GM12872 (cell line): ENCODE measurements at regions not wholly inside any gene's neighbourhood (a gene's known extent, or its start where the extent isn't known, plus 50 kb on each side); places are given as distances from the start of the nearest gene placed in this dataset.

Experiments used
- TF ChIP-seq, protein P1 (sequence below): IDR thresholded peaks from 3 replicates; pipeline ENCODE4 v1.5.1; 2011; ENCODE audit warnings: low read depth, mild to moderate bottlenecking, low read length, moderate library complexity; ENCODE audit not compliant: insufficient read depth

DNA sequence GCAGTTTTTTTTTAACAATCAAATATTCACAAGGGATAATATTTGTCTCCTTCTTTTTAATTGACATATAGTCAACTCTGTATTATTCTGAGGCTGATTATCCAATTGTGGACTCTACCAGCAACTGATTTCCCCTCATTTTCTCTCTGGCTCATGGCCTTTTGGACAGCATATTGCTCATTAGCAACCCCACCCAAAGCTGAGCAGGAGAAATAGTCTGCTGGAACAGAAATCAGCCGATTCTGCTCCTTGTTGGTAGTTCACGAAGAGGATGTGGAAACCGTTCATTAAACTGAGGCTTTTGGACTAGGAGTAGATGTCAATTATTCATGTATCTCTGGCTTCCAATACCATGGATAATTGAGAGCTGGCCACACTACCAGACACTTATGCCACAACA lies 428.4 kb upstream of the INTU start:
- TF ChIP-seq, protein P1, sequence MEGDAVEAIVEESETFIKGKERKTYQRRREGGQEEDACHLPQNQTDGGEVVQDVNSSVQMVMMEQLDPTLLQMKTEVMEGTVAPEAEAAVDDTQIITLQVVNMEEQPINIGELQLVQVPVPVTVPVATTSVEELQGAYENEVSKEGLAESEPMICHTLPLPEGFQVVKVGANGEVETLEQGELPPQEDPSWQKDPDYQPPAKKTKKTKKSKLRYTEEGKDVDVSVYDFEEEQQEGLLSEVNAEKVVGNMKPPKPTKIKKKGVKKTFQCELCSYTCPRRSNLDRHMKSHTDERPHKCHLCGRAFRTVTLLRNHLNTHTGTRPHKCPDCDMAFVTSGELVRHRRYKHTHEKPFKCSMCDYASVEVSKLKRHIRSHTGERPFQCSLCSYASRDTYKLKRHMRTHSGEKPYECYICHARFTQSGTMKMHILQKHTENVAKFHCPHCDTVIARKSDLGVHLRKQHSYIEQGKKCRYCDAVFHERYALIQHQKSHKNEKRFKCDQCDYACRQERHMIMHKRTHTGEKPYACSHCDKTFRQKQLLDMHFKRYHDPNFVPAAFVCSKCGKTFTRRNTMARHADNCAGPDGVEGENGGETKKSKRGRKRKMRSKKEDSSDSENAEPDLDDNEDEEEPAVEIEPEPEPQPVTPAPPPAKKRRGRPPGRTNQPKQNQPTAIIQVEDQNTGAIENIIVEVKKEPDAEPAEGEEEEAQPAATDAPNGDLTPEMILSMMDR: no peak

DNA sequence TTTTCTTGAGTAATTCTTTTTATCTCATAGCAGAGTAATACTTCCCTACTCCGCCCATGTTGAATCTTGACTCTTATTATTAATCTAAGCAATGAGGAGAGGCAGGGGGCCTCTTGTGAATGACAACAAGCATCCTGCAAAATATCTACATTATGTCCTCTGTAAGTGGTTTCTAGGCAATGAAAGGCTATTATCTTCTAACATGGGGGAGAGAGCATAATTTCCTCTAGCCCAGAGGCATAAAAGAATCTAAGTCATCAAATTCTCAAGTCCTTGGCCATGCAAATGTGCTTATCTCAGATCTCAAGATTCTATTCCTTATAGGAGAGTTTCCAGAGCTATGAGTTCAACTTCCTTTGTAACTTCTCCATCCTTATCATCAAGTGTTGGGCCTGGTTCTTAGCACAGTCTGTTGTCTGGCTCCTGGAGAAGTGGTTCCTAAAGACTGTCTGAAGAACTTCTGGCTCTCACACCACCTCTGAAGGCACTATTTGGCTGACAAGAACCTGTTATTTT lies 423.1 kb upstream of the INTU start:
- TF ChIP-seq, protein P1: no peak

DNA sequence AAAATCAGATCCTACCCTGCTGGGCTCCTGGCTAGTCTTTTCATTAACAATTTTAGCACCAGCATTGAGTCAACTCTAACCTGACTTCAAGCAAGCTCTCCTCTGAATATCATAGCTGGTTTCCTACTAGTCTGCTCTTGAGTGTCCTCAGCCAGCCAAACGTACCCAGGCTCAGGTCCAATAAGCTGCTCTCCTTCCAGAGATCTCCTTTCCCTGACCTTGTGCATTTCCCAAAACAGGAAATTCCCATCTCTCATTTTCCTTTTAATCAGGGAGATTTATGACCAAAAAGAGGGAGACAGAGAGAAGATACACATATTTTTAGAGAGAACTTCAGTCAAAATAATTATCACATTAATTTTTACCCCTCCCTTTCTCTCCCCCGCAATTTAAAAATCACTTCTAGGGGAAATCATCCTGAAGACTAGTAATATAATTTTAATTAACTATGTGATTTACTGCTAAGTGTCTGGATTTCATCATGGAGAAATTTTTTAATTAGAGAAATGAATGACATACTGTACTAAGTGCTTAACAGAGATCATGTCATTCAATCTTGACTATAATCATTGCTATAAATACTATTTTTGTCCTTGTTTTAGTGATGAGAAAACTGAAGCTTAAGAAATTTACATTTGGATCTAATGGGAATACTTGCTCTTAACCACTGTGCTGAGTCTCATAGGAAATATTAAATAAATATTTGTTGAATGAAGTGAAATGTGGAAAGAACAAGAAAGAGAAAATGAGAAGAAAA lies 421.7 kb upstream of the INTU start:
- TF ChIP-seq, protein P1: no peak

DNA sequence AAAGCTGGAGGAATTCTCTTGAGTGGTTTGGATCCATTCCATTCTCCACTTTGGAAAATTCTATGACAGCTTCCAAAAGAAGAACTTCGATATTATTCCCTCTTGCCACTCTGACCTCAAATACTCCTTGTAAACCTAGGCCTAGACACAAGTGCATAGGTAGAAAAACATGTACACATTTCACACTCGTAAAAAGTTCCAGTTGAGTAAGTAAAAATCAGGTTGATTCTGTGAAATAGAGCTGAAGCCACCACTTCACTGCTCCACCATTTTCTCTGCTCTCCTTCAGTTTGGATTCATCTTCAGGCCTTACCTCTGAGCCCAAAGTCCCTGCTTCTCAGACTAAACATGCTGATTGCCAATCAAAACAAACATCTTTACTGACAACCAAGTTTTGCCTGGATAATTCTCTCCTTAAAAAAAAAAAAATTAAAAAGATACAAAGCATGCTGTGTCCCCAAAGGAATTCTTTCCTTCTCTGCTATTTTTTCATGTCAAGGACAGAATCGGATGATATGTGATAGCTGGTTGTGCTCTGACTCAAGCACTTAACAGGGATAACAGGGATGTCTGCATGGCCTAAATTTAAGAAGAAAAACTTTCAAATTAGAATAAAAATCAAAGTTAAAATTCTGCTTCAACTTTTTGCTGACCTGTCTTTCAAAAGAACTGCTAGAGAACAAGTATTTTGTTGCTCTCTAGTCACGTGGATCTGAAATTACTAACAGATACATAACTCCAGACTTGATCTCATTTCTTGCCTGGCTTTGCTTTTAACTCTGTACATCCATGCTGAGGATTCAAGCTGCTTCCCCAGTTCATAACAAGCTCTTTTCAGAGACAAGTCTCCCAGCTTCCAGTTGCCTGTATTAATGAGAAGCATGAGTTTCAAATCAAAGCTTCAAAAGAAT lies 420.9 kb upstream of the INTU start:
- TF ChIP-seq, protein P1: no peak

DNA sequence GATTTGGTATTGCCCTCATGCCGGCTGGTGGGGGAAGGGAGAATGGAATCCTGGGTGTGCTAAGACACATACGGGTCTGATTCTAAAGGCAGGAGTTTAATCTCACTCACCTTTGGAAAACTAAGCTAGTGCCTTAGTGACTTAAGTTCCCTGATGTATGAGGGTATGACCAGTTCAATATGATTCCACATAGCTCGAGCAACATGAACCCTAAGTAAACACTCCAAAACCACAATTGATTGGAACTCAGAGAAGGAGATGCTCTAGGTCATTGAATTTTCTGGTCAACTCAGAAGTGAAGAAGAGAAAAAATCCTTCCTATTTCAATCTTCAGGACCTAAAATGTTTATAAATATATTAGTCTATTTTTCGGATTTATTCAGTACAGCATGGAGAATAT lies 420.1 kb upstream of the INTU start:
- TF ChIP-seq, protein P1: no peak

DNA sequence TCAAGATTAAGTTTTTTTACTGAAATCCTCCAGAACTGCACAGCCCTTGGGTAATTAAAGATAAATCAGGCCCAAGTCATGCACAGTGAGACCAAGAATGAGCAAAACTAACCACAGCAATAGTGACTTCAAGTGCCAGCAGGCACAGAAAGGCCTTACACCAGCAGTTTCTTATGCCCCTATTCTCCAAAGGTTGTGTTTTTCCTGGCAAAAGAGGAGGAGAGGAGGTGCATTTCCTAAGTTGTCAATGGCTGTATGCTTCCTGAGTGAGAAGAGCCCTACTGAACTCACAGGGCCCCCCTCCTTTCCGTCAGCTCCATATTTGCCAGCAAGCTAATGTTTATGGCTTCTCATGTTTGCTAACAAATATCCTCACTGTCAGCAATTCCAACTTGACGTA lies 418.7 kb upstream of the INTU start:
- TF ChIP-seq, protein P1: no peak

DNA sequence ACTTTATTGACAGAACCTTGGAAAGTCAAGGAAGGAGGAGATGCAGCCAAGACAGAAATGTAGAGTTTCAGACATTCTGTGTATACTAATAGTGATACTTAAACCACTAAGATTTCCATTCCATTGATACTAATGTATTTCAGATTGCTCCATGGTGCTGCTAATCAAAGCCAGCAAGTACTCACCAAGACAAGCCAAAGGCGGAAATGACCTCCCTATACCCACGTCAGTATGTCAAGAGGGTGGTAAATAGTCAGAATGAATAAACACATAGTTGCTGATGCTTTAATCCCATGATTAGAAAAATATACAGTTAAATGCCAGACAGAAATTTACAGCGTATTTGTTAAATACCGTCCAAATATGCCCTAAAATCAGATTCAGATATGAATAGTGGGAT lies 417.8 kb upstream of the INTU start:
- TF ChIP-seq, protein P1: no peak
